GM20000 (cell line): ENCODE measurements at regions not wholly inside any gene's neighbourhood (a gene's known extent, or its start where the extent isn't known, plus 50 kb on each side); places are given as distances from the start of the nearest gene placed in this dataset.

Source experiments
- DNase-seq: peaks from one replicate; pipeline ENCODE4 v3.0.0; 2012; ENCODE audit warnings: low spot score
- CTCF ChIP-seq: IDR thresholded peaks from 2 replicates; pipeline ENCODE4 v1.5.1; 2012; ENCODE audit warnings: mild to moderate bottlenecking, control low read depth; ENCODE audit errors: extremely low read depth, missing control alignments

DNA sequence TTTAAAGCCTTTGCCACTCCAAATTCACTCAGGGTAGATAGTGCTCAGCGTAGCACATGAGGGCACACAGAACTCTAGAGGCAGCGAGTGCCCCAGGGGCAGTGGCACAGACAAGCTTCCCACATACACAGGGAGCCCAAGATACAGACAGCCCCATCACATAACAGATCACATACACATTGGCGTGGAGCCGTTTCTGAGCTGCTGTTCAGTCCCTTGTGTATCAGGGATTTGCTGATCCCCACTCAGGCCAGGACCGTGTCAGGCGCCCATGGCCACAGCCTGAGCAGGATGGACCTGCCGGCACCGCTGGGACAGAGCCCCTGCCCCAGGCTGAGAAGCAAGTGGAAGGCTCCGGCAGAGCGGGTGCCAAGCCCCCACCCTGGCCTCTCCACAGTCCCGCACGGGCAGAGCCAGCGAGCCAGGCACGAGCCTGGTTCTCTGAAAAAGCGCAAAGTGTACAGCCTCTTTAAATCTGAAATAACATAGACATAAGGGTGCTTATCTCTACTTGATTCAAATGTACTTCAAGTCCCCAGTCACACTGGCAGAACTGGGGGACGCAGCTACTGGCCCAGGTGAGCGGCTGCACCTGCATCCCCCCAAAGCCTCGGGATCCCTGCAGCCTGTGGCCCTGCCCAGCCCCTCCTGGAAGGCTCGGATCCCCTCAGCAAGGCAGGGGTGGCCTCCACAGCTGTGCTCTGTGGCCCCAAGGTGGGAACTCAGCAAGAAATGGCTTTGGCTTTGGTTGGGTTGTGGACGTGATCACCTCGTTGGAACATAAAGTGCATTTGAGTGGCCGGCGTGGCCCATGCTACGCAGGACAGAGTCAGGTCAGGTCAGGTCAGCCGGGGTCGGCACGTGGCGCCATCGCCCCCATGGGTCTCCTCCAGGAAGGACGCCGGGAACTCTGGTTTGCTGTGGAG lies 231.3 kb downstream of the ERMARD start:
- no peak for DNase-seq
- no peak for TF ChIP-seq CTCF

DNA sequence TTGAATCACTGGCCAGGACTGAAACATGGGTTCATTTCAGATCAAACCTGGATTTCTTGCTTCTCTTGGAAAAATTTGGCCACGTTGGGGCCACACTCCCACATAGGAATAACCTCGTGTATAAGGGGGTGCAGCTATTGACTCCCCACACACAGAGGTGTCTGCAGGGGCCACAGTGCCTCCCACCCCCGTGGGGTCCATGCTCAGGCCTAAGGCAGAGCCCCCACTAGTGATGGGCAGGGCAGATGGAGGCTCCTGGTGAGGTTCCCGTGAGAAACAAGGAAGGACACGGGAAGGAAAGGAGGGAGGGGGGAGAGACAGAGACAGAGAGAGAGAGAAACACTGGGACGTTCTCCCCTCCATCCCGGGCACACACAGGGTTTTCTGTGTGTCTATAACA lies 230.5 kb downstream of the ERMARD start:
- TF ChIP-seq CTCF, result no peak
- DNase-seq, result no peak

DNA sequence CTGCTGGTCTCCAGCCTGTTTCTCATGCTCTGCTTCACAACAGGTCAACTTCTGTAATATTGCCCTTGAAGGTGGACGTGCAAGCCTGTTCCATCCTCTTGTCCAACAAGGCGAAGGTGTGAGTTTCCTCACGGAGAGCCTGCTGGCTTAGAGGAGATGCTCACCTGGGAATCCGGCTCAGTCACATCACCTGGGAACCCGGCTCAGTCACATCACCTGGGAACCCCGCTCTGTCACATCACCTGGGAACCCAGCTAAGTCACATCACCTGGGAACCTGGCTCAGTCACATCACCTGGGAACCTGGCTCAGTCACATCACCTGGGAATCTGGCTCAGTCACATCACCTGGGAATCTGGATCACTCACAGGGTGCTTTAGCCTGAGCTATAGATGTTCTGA lies 230.1 kb downstream of the ERMARD start:
- no peak for TF ChIP-seq CTCF

GRCh38 chr6:169980826-169981450 lies 229.5 kb downstream of the ERMARD start:
- DNase-seq, result no peak
- no peak for TF ChIP-seq CTCF

More for the DNA sequence above, 230.1 kb downstream of the ERMARD start:
- DNase-seq, result no peak

GRCh38 chr6:169979873-169980432 lies 228.5 kb downstream of the ERMARD start:
- no peak for TF ChIP-seq CTCF
- no peak for DNase-seq

GRCh38 chr6:169978615-169979161 lies 227.3 kb downstream of the ERMARD start:
- no peak for TF ChIP-seq CTCF
- no peak for DNase-seq
